ENCODE measurements at regions not wholly inside any gene's neighbourhood (a gene's known extent, or its start where the extent isn't known, plus 50 kb on each side); places are given as distances from the start of the nearest gene placed in this dataset.

DNA sequence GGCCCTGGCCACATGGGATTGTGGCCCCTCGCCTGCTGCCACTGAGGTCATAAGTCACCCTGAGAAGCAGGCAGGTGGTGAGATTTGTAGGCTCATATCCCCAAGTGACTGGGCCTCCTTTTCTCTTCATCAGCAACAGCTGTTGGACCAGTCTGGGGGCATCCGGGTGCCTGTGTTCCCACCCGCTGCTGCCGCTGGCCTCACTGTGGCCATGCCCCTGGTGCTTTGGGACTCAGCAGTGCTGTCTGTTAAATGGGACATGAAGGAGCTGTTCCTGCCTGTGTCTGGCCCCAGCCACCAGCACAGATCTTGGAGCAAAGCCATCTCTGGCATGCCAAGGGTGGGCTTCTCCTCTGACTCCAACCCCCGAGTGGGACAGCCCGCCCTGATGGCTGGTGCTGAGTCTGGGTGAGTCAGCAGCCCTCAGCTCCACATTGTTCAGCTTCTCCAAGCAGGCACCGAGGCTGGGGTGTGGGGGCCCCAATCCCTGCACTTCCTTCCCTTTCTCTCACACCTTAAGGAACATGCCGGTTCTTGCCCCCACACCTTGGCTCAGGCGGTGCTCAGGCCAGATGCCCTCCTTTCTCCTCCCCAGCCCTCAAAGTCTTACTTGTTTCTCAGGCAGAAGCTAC is 207.9 kb downstream of the GLI2 start:
- no peak for DNase-seq

DNA sequence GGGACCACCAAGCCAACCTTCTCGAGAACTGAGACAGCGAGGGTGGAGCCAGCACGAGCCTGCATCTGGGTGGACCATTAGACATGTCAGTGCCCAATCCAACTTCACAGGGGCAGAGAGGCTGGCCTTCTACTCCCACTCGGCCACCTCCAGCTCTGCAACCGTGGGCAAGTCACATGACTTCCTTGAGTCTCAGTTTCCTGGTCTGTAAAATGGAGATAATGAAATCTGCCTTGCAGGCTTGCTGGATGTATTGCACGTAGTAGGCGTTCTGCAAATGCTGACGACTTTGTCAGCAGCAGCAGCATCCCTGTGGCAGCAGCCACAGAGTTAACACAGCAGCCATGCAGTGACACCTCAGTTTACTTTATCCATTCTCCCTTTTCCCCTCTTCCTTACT is 208.9 kb downstream of the GLI2 start:
- no peak for DNase-seq

DNA sequence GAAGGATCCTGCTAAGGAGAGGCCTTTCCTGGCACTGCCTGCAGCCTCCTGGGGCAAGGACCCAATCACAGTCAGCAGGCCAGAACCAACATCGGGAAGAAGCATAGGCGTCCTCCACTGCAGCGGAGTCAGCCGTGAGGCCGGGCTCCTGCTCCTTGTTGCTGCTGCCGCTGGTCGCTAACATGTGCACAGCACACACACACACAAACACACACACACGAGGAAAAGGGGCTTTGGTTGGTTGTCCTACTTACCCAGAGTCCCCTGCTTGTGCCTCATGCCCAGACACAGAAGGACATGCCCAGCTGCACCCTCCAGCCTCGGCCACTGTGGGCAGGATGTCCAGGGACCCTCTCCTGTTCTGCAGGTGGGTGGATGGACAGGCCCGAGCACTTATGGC is 209.4 kb downstream of the GLI2 start:
- DNase-seq: no peak

DNA sequence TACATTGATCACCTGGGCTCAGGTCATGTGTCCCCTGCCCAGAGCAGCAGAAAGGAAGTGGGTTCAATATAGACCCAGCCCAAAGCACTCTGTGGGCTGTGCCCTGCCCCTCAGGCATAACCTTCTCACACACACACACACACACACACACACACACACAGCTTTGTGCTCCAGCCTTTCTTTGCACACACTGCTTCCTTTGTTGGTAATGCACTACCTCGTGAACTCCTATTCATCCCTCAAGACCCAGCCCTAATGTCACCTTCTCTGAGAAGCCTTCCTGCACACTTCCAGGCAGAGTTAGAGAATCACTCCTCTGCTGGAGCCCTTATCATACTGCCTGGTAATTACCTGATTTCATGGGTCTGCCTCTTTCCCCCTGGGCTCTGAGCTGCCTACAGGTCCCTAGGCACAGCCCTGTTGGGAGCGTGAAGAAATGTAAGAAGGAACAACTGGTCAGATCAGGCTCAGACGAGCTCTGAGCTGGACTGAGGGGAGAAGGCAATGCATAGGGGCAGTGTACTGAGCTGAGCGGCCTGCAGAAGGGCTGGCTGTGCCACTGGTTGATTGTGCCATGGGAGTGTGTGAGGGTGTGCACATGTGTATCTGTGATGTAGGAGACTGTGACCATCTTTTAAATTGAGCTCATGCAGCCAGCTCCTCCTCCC is 210.3 kb downstream of the GLI2 start:
- no peak for DNase-seq

DNA sequence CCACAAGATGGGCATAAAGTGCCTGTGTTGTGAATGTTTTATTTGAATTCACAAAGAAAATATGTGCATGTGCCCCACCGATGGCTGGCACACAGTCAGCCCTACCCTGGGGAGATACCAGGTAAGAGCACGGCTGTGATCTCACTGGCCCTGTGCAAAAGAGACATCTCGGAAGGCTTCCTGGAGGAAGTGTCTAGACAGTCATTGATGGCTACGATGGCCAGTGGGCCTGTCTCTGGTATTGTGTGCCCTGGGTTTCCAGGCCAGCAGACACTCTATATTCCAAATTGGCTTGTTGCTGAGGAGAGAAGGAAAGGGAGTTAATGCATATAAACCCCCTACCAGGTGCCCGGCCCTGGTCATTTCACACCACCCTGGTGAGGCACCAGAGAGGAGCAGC is 211.7 kb downstream of the GLI2 start:
- no peak for DNase-seq

DNA sequence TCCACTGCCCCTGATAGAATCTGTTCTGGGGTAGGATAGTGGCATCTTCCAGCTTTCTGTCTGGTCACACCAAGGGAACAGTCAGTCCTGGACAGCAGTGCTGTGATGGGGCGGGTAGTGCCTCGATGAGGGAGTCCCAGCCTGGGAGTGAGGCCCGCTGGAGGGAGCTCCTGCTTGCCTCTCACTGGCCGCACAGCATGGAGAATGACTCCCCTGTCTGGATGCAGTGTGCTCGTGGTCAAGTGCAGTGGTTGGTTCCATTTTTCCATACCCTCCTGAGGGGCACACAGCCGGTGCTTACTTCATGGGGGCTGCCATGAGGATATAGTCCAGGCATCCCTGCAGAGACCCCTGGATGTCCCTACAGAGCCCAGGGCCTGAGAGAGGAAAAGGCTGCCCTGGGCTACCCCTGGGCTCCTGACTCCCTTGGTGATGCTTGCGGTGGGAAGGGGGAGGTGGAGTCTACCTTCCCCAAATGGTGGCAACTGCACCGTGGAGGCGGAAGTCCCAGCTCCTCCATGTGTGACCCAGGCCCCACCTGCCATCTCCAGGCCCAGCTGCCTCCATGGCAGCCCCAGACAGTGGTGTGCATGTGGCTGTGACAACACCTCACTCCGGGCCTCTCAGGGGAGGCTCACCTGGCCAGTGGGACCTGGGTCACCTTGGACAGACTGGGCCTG is 212.5 kb downstream of the GLI2 start:
- DNase-seq: no peak

DNA sequence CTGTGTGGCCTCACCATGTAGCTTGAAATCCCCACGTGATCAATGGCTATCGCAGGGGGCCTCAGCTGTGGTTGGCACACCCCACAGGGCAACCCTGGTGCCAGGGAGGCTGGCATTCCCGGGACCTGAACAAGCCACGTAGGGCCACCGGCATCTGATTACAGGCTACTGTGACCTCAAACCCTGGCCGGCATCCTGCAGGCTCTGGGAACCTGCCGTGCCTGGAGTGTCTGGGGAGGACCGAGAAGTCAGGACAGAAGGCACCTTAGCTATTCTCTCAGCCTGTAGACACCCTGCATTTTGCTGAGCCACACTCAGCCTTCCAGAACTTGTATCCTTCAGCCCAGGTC is 213.0 kb downstream of the GLI2 start:
- DNase-seq: no peak

DNA sequence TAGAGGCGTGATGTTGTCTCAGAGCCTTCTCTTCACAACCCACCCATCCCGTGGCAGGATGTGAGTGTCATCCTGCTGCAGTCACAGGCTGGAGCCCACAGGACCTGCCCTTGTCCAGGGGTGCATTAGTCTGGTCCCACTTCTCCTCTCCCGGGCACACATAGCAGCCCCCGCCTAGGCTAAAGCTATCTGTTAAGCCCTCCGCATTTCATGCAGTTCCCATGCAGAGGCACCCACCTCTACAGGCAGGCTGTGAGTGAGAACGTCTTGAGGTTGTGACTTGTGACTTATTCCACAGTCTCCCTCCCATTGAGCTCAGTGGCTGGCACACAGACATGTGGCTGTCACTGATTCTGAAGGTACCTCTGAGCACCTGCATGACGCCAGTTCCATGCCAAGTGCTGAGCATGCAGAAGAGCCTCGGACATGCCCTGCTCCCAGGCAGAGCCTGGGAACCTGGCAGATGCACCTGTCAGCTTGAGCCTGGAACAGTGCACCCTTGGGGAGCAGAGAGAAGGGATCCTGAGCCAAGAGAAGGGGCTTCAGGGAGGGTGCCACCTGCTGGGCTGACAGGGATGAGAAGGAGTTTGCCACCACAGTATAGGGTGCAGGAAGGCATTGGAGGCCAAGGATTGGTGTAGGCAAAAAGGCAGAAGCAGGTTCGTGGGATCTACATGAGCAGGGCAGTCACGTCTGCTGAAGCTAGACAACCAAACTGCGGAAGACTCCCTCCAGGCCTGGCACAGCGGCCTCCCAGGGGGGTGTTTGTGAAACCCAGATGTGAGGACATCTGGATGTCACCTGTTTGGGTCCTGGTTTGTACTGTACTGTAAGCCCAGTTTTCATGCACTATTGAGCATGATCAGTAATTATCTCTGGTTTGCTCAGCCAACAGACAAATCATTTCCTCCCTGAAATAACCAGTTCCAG is 213.6 kb downstream of the GLI2 start:
- DNase-seq: no peak

DNA sequence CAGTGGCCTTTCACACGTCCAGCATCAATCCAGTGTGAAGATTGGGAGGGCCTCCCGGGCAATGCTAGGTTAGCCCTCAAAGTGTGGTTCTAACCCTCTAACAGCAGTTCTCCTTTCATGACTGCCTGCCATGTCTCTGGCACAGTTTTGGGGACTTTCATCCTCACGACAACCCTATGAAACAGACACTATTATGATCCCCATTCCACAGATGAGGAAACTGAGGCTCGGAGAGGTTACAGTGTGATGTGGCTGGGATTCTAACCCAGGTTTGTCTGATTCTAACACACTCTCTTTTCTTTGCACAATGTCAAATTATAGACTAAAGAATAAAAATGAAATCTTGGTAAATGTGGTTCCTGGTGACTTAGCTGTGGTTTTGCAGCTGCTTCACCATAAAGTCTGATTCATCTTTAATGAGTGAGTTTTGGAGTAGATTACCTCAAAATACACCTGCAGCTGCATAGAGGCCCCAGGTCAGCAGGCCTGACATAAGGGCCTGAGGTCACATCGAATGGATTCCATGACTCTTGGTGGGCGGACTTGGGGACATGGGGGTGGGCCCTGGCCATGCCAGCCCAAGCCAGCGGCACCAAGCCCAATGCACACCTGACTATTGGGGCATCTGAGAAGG is 214.4 kb downstream of the GLI2 start:
- DNase-seq: no peak

DNA sequence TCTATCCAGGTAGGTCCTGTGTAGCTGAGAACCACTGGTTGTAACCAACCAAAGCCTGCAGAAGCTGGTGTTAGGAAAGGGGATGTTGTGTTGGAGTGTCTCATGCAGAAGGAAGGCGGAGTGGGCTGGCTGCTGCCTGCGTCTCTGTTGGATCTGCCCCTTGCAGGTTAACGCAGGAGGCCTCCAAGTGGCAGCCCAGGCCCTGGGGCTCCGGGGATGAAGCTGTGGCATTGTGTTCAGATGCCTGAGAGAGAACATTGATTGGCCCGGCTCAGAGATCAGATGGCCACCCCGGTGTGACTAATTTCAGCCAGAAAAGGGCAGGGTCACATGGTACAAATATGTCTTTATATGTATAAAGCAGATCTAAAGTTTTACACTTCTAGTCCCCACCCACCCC is 216.0 kb downstream of the GLI2 start:
- DNase-seq: no peak

DNA sequence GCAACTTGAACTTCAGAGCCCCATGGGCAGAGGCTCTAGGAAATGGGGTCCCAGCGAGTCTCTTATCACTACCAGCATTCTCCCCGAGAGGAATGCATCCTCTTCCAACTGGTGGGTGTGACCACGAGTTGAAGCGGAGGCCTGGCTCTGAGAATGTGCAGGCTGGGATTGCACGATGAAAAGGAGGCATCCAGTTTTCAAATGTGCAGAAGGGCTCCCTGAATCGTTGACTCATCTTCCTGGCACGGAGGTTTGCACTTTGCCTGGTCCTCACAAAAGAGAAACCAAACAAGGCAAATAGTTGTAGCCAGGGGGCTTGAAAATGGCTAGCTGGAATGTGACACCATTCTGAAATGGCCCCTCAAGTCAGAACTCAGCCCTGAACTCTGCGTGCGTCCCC is 216.7 kb downstream of the GLI2 start:
- DNase-seq: no peak

DNA sequence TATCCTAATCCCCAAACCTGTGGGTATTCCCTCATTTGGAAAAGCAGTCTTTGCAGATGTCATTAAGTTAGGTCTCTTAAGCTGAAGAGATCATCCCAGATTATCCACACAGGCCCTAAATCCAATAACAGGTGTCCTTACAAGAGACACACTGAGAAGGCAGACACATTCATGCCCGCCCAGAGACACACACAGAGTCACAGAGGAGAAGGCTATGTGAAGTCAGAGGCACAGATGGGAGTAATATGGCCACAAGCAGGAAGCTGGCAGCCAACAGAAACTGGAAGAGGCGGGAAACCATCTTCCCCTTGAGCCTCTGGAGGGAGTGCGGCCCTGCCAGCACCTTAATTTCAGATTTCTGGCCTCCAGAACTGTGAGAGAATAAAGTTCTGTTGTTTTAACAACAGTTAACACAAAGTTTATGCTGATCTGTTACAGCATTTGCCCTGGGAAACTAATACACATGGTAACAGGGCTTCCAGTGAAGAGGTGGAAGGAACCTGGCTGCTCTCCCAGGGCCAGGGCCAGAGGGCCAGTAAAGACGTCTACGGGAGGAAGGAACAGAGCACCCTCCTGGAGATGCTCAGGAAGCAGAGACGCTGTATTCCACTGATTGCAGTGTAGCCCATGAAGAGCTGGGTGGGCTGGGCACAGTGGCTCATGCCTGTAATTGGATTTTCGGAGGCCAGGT is 217.5 kb downstream of the GLI2 start:
- DNase-seq: no peak

DNA sequence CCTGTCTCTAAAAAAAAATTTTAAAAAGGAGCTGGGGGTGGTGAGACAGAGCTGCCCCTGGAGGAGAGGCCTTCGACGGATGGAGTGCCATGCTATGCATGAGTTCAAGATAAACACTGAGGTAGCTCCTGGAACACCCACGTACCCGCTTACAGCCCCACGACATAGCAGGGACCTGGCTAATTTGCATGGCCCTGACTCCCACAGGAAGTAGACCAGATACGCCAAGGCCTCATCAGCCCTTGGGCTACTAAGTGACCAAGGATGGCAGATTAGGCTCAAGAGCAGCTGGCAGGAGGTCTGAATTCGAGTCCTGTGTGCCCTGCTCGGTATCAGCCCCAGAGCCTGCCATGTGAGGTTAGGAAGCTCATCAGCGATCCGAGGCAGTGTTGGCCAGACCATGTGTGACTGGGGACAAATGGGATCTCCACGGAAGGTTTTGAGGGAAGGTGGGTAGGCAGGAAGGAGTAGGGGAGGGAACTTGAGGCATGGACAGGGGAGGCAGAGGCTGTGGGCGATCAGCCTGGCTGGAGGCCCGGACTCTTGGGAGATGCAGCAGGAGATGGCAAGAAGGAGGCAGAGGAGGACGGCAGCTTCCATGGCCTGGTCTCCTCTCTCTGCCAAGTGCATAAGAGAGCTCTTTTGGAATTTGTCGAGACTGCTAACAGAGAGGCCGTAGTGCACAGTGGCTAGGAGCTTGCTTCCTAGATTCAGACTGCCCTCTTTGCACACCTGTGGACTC is 218.3 kb downstream of the GLI2 start:
- DNase-seq: no peak

DNA sequence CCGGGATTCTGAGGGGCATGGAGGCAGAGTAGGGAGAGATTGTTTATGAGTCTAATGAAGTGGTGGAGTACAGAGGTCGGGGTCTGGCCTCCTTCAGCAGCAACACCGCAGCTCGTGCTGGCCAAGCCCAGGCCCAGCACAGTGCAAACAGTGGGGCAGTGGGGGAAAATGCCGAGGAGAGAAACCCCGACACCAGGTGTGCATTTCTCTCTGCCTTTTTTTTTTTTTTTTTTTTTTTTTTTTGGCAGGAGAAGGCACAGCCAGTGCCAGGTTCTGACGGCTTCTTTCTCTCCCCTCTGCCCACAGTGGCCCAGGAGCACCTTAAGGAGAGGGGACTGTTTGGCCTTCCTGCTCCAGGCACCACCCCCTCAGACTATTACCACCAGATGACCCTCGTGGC is 219.3 kb downstream of the GLI2 start:
- no peak for DNase-seq

DNA sequence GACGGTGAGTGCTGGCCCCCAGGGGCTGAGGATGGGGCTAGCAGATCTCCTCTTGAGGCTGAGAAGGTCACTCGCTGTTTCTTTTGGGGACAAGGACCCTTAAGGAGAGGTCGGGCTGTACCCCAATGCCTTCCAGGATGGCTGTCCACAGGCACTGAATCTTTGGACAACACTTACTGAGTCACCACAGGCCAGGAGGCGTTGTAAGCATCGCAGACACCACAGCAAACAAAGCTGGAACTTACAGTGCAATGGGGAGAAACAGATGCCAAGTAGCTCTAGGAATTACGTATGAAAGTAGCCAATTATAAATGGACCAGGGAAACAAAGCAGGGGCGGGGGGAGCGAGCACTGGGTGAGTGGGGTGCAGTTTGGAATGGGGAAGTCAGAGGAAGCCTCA is 219.8 kb downstream of the GLI2 start:
- no peak for DNase-seq

DNA sequence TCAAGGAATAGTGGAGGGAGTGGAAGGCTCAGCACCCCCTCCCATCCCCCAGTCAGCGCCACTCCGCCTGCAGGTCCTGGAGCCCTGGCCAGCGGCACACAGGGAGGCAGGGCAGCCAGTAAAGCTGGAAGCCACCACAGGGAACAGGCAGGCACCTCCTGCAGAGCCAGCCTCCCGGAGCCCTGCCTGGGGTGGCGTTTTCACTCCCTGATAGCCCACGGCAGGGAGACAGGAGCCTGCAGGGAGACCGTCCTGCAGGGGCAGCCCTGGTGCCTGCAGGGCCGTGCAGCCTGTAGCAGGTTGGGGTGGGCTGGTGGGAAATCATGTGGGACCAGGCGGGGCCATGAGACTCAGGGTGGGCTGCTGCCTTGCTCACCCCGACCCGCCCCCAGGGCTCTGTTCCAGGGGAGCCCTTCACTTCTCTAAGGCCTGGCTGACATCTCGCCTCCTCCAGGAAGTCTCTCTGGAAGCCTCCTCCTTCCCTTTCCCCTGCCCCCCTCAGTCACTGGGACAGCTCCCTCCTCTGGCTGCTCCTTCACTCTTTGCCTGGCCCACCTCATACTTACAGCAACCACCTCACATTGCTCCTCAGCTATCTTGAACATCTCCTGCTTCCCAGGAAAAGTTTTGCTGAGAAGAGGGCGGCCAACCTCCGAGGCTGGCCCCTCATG is 221.0 kb downstream of the GLI2 start:
- no peak for DNase-seq

DNA sequence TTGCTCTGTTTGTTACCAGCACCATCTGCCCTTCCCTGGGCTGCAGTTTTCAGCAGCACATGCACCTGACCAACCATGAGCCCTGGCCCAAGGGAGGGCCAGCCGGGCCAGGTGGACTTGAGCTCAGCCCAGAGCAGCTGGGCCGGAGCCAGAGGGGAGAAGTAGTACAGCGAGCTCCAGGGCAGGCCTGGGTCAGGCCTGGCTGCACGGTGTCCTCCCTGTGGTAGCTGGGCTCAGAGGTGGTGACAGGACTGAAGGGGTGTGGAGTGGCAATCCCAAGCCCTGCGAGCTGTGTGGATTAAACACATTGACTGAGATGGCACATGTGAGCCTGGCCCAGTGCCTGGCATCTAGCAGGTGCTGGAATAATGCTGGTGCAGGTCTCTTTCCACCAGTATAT is 222.2 kb downstream of the GLI2 start:
- no peak for DNase-seq

DNA sequence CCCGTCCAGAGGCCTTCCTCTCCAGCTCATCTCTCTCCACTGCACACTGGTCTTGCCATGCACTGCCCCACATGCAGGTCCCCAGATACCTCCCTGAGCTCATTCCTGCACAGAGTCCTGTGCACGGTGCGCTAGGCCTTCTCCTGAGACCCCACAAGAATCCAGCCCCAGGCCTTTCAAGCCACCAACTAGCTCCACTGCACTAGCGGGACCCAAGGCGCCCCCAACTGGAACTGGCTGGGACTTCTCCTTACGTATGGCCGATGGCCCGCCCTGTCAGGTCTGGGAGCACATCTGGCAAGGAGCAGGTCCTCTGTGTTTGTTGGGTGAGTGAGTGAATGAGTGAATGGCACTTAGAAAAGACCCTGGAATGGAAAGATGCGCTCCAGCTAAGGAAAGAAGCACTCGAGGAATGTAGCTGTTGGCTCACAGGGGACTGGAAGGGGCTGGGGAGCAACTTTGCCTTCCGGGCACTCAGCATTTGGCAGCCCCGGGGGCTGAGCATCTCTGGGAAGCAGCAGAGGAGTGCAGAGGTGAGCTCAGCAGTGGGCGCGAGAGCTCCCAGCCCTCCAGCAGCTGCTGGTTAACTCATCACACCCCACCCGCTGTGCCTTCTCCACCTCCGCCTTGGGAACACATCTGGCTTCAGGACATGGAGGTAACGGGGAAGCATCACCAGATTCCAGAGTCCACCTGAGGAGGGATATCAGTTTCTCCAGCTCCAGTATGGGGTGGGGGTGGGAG is 223.1 kb downstream of the GLI2 start:
- no peak for DNase-seq

DNA sequence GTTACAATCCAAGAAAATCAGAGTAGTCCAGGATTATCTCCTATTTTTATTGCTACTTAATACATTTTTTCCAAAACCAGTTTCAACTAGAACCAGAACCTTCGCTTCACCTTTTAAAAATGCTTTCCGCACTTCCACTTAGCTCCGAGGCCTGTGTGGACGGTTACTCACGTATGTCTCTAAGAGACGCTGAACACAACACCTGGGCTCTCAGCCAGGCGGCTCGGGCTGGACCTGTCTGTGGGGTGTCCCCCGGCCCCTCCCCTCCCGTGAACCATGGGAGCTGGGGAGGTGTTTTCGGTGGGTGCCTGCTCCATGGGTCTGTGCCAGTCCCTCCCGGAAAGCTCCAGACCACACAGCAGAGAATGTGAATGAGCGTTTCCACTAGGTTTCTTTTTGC is 223.8 kb downstream of the GLI2 start:
- DNase-seq: no peak

DNA sequence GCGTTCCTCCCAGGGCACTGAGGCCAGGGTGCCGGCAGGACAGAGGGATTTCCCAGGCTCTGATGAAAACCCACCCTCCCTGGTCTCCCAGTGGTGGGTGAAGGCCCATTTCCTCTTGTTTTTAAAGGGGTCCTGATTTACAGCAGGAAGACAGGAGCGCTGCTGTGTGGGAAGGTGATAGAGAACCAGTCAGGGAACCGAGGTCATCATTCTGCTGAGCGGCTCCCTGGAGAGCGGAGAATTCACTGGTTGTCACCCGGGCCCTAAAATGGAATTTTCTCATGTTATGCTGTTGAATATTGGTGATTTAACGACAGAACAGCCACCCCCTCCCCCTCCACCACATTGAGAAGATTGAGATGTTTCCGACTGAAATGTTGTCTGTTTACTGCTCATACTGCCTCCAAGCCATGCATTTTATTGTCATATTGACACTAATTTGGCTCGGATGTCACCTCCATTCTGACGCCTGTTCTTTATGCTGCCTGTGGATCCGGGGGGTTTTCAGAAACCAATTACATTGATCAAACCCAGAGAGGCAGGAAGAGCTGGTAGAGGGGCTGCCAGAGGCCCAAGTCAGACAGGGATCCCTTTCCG is 225.2 kb downstream of the GLI2 start:
- no peak for DNase-seq
